Brain microvascular endothelial cell (primary cell): ENCODE measurements at regions not wholly inside any gene's neighbourhood (a gene's known extent, or its start where the extent isn't known, plus 50 kb on each side); places are given as distances from the start of the nearest gene placed in this dataset.

Source experiments
- DNase-seq: peaks from one replicate; pipeline ENCODE4 v3.0.0-alpha.2; 2020
- H3K27ac ChIP-seq: fragments of 250-450 bp; sonication (Bioruptor Pico); 2 replicates; pipeline ENCODE4 v1.5.1; 2020; ENCODE audit warnings: mild to moderate bottlenecking, moderate library complexity
- H3K27me3 ChIP-seq: fragments of 250-450 bp; sonication (Bioruptor Pico); replicated peaks from 2 replicates; pipeline ENCODE4 v1.5.1; 2020; ENCODE audit warnings: mild to moderate bottlenecking
- H3K36me3 ChIP-seq: fragments of 250-450 bp; sonication (Bioruptor Pico); replicated peaks from 2 replicates; pipeline ENCODE4 v1.5.1; 2020; ENCODE audit warnings: mild to moderate bottlenecking
- H3K4me3 ChIP-seq: 2 replicates; pipeline ENCODE4 v1.5.1; 2011; ENCODE audit warnings: low read depth, mild to moderate bottlenecking, control low read depth, low read length, moderate library complexity
- CTCF ChIP-seq: IDR thresholded peaks from 2 replicates; pipeline ENCODE4 v1.5.1; 2011; ENCODE audit warnings: low read depth, mild to moderate bottlenecking, moderate library complexity, low read length, control low read depth, inconsistent platforms; ENCODE audit errors: missing control alignments
- in situ Hi-C: cut with HindIII; loops from 2 replicates; pipeline ENCODE4 v1.10.0; 2017; ENCODE audit warnings: low sequenced_read_pairs, low pct_ligation_motif_present

GRCh38 chr15:69819371-69819770 lies 278.3 kb downstream of the TLE3 start:
- Histone ChIP-seq H3K4me3 (no peak overlapping the region), H3K27me3 (no peaks in the 10 kb centered on the region)
- in situ Hi-C loops = no loop called here

GRCh38 chr15:69820819-69821218 lies 276.9 kb downstream of the TLE3 start:
- Histone ChIP-seq H3K36me3 (no peaks in the 10 kb centered on the region), H3K27me3 (no peaks in the 10 kb centered on the region), H3K27ac (no peak overlapping the region), H3K4me3 (no peak overlapping the region)
- no peak for TF ChIP-seq CTCF
- in situ Hi-C loops = no loop called here
- peak; percentile 70 for DNase-seq

More at GRCh38 chr15:69819371-69819770, 278.3 kb downstream of the TLE3 start:
- H3K27ac ChIP-seq = no peak overlapping the region
- no peak for DNase-seq
- TF ChIP-seq CTCF = no peak
- H3K36me3 ChIP-seq = no peaks in the 10 kb centered on the region

GRCh38 chr15:69823223-69823907 lies 274.4 kb downstream of the TLE3 start:
- in situ Hi-C loops = no loop called here
- no peaks in the 10 kb centered on the region for H3K27me3 ChIP-seq
- H3K36me3 ChIP-seq = no peaks in the 10 kb centered on the region
- TF ChIP-seq CTCF = no peak
- H3K27ac ChIP-seq = no peak overlapping the region
- peak; percentile 6 for DNase-seq
- H3K4me3 ChIP-seq = no peak overlapping the region

GRCh38 chr15:69824075-69824876 lies 273.4 kb downstream of the TLE3 start:
- in situ Hi-C loops = no loop called here
- TF ChIP-seq CTCF = no peak
- Histone ChIP-seq H3K4me3 (no peak overlapping the region), H3K36me3 (no peaks in the 10 kb centered on the region), H3K27ac (no peak overlapping the region), H3K27me3 (no peaks in the 10 kb centered on the region)
- no peak for DNase-seq

GRCh38 chr15:69824877-69825406 lies 272.8 kb downstream of the TLE3 start:
- no peak for TF ChIP-seq CTCF
- H3K27me3 ChIP-seq = no peaks in the 10 kb centered on the region

More at GRCh38 chr15:69824877-69825406, 272.8 kb downstream of the TLE3 start:
- in situ Hi-C loops = no loop called here
- no peak for DNase-seq
- H3K27ac ChIP-seq = no peak overlapping the region
- no peaks in the 10 kb centered on the region for H3K36me3 ChIP-seq
- H3K4me3 ChIP-seq = no peak overlapping the region
